BLaER1 (cell line): ENCODE measurements at regions not wholly inside any gene's neighbourhood (a gene's known extent, or its start where the extent isn't known, plus 50 kb on each side); places are given as distances from the start of the nearest gene placed in this dataset.
"Not testable (repeated sequence)": the region's sequence is repeated elsewhere in the genome, so short reads cannot be mapped to it uniquely, and the experiment has no call there.

Experiments used
- H3K27ac ChIP-seq: shearing (Covaris generic); formaldehyde crosslinking; 2 replicates; pipeline ENCODE4 v1.8.1; 2022
- H3K27me3 ChIP-seq: shearing (Covaris generic); formaldehyde crosslinking; 2 replicates; pipeline ENCODE4 v1.8.1; 2022
- H3K36me3 ChIP-seq: shearing (Covaris generic); formaldehyde crosslinking; 2 replicates; pipeline ENCODE4 v1.8.1; 2022
- H3K4me1 ChIP-seq: shearing (Covaris generic); formaldehyde crosslinking; 2 replicates; pipeline ENCODE4 v1.8.1; 2022
- H3K4me2 ChIP-seq: shearing (Covaris generic); formaldehyde crosslinking; 2 replicates; pipeline ENCODE4 v1.8.1; 2022
- H3K4me3 ChIP-seq: shearing (Covaris generic); formaldehyde crosslinking; 2 replicates; pipeline ENCODE4 v1.8.1; 2022
- H3K9ac ChIP-seq: shearing (Covaris generic); formaldehyde crosslinking; 2 replicates; pipeline ENCODE4 v1.8.1; 2022
- H3K9me3 ChIP-seq: shearing (Covaris generic); formaldehyde crosslinking; 2 replicates; pipeline ENCODE4 v1.8.1; 2022
- H4K20me1 ChIP-seq: shearing (Covaris generic); formaldehyde crosslinking; 2 replicates; pipeline ENCODE4 v1.8.1; 2022
- Cebpa-rat ChIP-seq: shearing (Covaris generic); IDR thresholded peaks from 2 replicates; pipeline ENCODE4 v1.8.1; 2022

GRCh38 chr3:90129730-90130129 is 1022.3 kb downstream of the EPHA3 start:
- no peaks in the 10 kb centered on the region for H4K20me1 ChIP-seq
- H3K27ac ChIP-seq = no peak overlapping the region
- peaks cover 5% of the 10 kb centered on the region for H3K9me3 ChIP-seq
- H3K4me1 ChIP-seq = peaks cover 6% of the 10 kb centered on the region; the same call in 1 of the 2 replicates
- no peaks in the 10 kb centered on the region for H3K36me3 ChIP-seq
- no peak overlapping the region for H3K4me3 ChIP-seq
- no peaks in the 10 kb centered on the region for H3K27me3 ChIP-seq
- no peak overlapping the region for H3K4me2 ChIP-seq
- TF ChIP-seq Cebpa-rat = no peak
- no peak overlapping the region for H3K9ac ChIP-seq

- H3K4me2 ChIP-seq = peak overlapping the region; percentile 13; the same call in 1 of the 2 replicates
- peaks cover 2% of the 10 kb centered on the region for H3K9me3 ChIP-seq
- H3K4me1 ChIP-seq = peaks cover 6% of the 10 kb centered on the region; the same call in 1 of the 2 replicates
- no peak overlapping the region for H3K27ac ChIP-seq
- no peaks in the 10 kb centered on the region for H4K20me1 ChIP-seq
- no peaks in the 10 kb centered on the region for H3K36me3 ChIP-seq
- H3K4me3 ChIP-seq = no peak overlapping the region
- H3K27me3 ChIP-seq = no peaks in the 10 kb centered on the region
- no peak for TF ChIP-seq Cebpa-rat
- H3K9ac ChIP-seq = no peak overlapping the region
Measured at GRCh38 chr3:90132197-90132596, 1024.8 kb downstream of the EPHA3 start.

- Histone ChIP-seq H3K9me3 (no peaks in the 10 kb centered on the region), H3K4me2 (no peak overlapping the region), H4K20me1 (no peaks in the 10 kb centered on the region), H3K4me3 (no peak overlapping the region), H3K27me3 (no peaks in the 10 kb centered on the region), H3K4me1 (peaks cover 6% of the 10 kb centered on the region; the same call in 1 of the 2 replicates), H3K9ac (no peak overlapping the region), H3K27ac (no peak overlapping the region), H3K36me3 (no peaks in the 10 kb centered on the region)
- no peak for TF ChIP-seq Cebpa-rat
Measured at GRCh38 chr3:90134090-90134489, 1026.7 kb downstream of the EPHA3 start.

GRCh38 chr3:90136456-90137191 is 1029.2 kb downstream of the EPHA3 start:
- H4K20me1 ChIP-seq = no peaks in the 10 kb centered on the region
- H3K9ac ChIP-seq = no peak overlapping the region
- H3K4me1 ChIP-seq = peaks cover 6% of the 10 kb centered on the region; the same call in 1 of the 2 replicates
- H3K4me3 ChIP-seq = no peak overlapping the region
- H3K9me3 ChIP-seq = no peaks in the 10 kb centered on the region
- no peak for TF ChIP-seq Cebpa-rat
- no peaks in the 10 kb centered on the region for H3K27me3 ChIP-seq
- no peak overlapping the region for H3K4me2 ChIP-seq
- no peak overlapping the region for H3K27ac ChIP-seq
- no peaks in the 10 kb centered on the region for H3K36me3 ChIP-seq

- H3K36me3 ChIP-seq = no peaks in the 10 kb centered on the region
- H4K20me1 ChIP-seq = no peaks in the 10 kb centered on the region
- H3K4me2 ChIP-seq = no peak overlapping the region
- H3K27me3 ChIP-seq = no peaks in the 10 kb centered on the region
- no peaks in the 10 kb centered on the region for H3K4me1 ChIP-seq
- H3K9me3 ChIP-seq = no peaks in the 10 kb centered on the region
- no peak overlapping the region for H3K9ac ChIP-seq
- H3K27ac ChIP-seq = no peak overlapping the region
- no peak for TF ChIP-seq Cebpa-rat
- no peak overlapping the region for H3K4me3 ChIP-seq
Measured at GRCh38 chr3:90145094-90145860, 1037.9 kb downstream of the EPHA3 start.

GRCh38 chr3:90180096-90180495 is 1072.7 kb downstream of the EPHA3 start:
- Histone ChIP-seq H3K36me3 (no peaks in the 10 kb centered on the region), H3K9ac (no peak overlapping the region), H3K4me1 (no peaks in the 10 kb centered on the region), H3K4me3 (no peak overlapping the region), H4K20me1 (no peaks in the 10 kb centered on the region), H3K27me3 (no peaks in the 10 kb centered on the region), H3K9me3 (peaks cover 6% of the 10 kb centered on the region; the same call in 1 of the 2 replicates), H3K27ac (no peak overlapping the region), H3K4me2 (no peak overlapping the region)
- TF ChIP-seq Cebpa-rat = no peak

- H3K4me3 ChIP-seq = no peak overlapping the region
- no peak overlapping the region for H3K27ac ChIP-seq
- no peak for TF ChIP-seq Cebpa-rat
- H3K9me3 ChIP-seq = peaks cover 6% of the 10 kb centered on the region; the same call in 1 of the 2 replicates
- H4K20me1 ChIP-seq = no peaks in the 10 kb centered on the region
- no peaks in the 10 kb centered on the region for H3K4me1 ChIP-seq
- H3K36me3 ChIP-seq = no peaks in the 10 kb centered on the region
- no peaks in the 10 kb centered on the region for H3K27me3 ChIP-seq
- H3K9ac ChIP-seq = no peak overlapping the region
- no peak overlapping the region for H3K4me2 ChIP-seq
Measured at GRCh38 chr3:90180543-90180942, 1073.1 kb downstream of the EPHA3 start.

- not testable (repeated sequence) for H3K9me3 ChIP-seq, H3K9ac ChIP-seq, H3K27me3 ChIP-seq, H3K27ac ChIP-seq, H3K36me3 ChIP-seq, H4K20me1 ChIP-seq, H3K4me3 ChIP-seq, H3K4me1 ChIP-seq
- H3K4me2 ChIP-seq = peak overlapping the region; percentile 42; the same call in 1 of the 2 replicates
Measured at GRCh38 chr3:90182291-90182976, 1075.0 kb downstream of the EPHA3 start.

- TF ChIP-seq Cebpa-rat = no peak
- Histone ChIP-seq H3K36me3 (no peaks in the 10 kb centered on the region), H3K27ac (no peak overlapping the region), H3K27me3 (no peaks in the 10 kb centered on the region), H3K4me3 (no peak overlapping the region), H3K4me1 (no peaks in the 10 kb centered on the region), H3K9me3 (peaks cover 5% of the 10 kb centered on the region; the same call in 1 of the 2 replicates), H3K9ac (no peak overlapping the region), H4K20me1 (no peaks in the 10 kb centered on the region), H3K4me2 (no peak overlapping the region)
Measured at GRCh38 chr3:90184861-90185260, 1077.4 kb downstream of the EPHA3 start.

GRCh38 chr3:90197383-90197782 is 1090.0 kb downstream of the EPHA3 start:
- not testable (repeated sequence) for H3K4me2 ChIP-seq, H3K36me3 ChIP-seq, H3K27ac ChIP-seq, H3K9ac ChIP-seq, H3K4me3 ChIP-seq, H4K20me1 ChIP-seq, H3K27me3 ChIP-seq
- Histone ChIP-seq H3K9me3 (peaks cover 22% of the 10 kb centered on the region), H3K4me1 (peaks cover 13% of the 10 kb centered on the region)

- not testable (repeated sequence) for H3K27ac ChIP-seq, H3K27me3 ChIP-seq, H3K9ac ChIP-seq, H4K20me1 ChIP-seq, H3K4me3 ChIP-seq, H3K4me2 ChIP-seq, H3K9me3 ChIP-seq, H3K36me3 ChIP-seq
- peaks cover 13% of the 10 kb centered on the region for H3K4me1 ChIP-seq
Measured at GRCh38 chr3:90202931-90203330, 1095.5 kb downstream of the EPHA3 start.

GRCh38 chr3:90206482-90206881 is 1099.1 kb downstream of the EPHA3 start:
- H4K20me1 ChIP-seq, H3K9me3 ChIP-seq, H3K9ac ChIP-seq, H3K4me3 ChIP-seq, H3K27me3 ChIP-seq, H3K36me3 ChIP-seq, H3K27ac ChIP-seq: not testable (repeated sequence)
- Histone ChIP-seq H3K4me1 (peaks cover 13% of the 10 kb centered on the region), H3K4me2 (peak overlapping the region; percentile 34)

- not testable (repeated sequence) for H3K36me3 ChIP-seq, H3K4me3 ChIP-seq, H4K20me1 ChIP-seq, H3K27ac ChIP-seq, H3K9ac ChIP-seq, H3K9me3 ChIP-seq, H3K27me3 ChIP-seq
- Histone ChIP-seq H3K4me2 (peak overlapping the region; percentile 34), H3K4me1 (peaks cover 13% of the 10 kb centered on the region)
Measured at GRCh38 chr3:90207353-90208097, 1100.1 kb downstream of the EPHA3 start.
